ENCODE measurements at regions not wholly inside any gene's neighbourhood (a gene's known extent, or its start where the extent isn't known, plus 50 kb on each side); places are given as distances from the start of the nearest gene placed in this dataset.

GRCh38 chr15:46231786-46232185, 597.0 kb downstream of the SQOR start:
- no peak overlapping the region for H3K56ac ChIP-seq (replicated peaks; ENCODE audit: insufficient read length, low read depth, low read length)

More at GRCh38 chr15:46231786-46232185, 597.0 kb downstream of the SQOR start:
- FAIRE-seq (no peak), DNase-seq (ENCODE audit: low read depth in 1 of 2, low spot score in 2 of 2) (no peak)
- no peak overlapping the region for H3K9ac ChIP-seq (replicated peaks in 1 of 4; ENCODE audit: extremely low read depth in 1 of 4, low read depth in 3 of 4, low read length in 3 of 4)
- H3K4ac ChIP-seq (replicated peaks; ENCODE audit: insufficient read length, low read depth, low read length), result no peak overlapping the region
- WGBS, 2 experiments (ENCODE audit: extremely low coverage in 1 of 2, insufficient coverage in 1 of 2, insufficient read length in 1 of 2, insufficient replicate concordance in 2 of 2, low coverage in 1 of 2, low lambda C conversion rate in 2 of 2, missing lambda C conversion rate in 1 of 2), result 97% methylated on average over 5 of the region's 5 CpGs; no CpG with 5 or more reads in 1 of the 2 experiments
- no peak overlapping the region for H2AK5ac ChIP-seq (ENCODE audit: low read depth, low read length)
- H4K5ac ChIP-seq (ENCODE audit: insufficient read length, low read depth, low read length), result no peak overlapping the region
- H4K91ac ChIP-seq (replicated peaks; ENCODE audit: insufficient read length, low read length), result no peak overlapping the region
- peaks cover 0 to 6% (median under 1%) of the 10 kb centered on the region in 4 experiments; a peak in 1 of 7 replicates for H3K4me1 ChIP-seq (replicated peaks in 1 of 4; ENCODE audit: control insufficient read depth in 3 of 4, insufficient read depth in 4 of 4, low read length in 3 of 4)
- no peak for TF ChIP-seq CEBPB (IDR thresholded peaks at IDR 0.05; ENCODE audit: low read depth, low read length)
- TF ChIP-seq, protein P1, sequence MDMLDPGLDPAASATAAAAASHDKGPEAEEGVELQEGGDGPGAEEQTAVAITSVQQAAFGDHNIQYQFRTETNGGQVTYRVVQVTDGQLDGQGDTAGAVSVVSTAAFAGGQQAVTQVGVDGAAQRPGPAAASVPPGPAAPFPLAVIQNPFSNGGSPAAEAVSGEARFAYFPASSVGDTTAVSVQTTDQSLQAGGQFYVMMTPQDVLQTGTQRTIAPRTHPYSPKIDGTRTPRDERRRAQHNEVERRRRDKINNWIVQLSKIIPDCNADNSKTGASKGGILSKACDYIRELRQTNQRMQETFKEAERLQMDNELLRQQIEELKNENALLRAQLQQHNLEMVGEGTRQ (IDR thresholded peaks at IDR 0.05; ENCODE audit: low read length), result no peak
- no peak for TF ChIP-seq ZNF274 (IDR thresholded peaks at IDR 0.05; ENCODE audit: borderline replicate concordance, extremely low read depth, low read length)
- TF ChIP-seq POLR2AphosphoS5 (IDR thresholded peaks at IDR 0.05; ENCODE audit: low read depth, low read length), result no peak
- TF ChIP-seq EP300 (IDR thresholded peaks at IDR 0.05; ENCODE audit: borderline replicate concordance in 1 of 2, low read depth in 2 of 2, low read length in 2 of 2), result no peak
- TF ChIP-seq SIX5 (IDR thresholded peaks at IDR 0.05; ENCODE audit: low read depth, low read length), result no peak
- TF ChIP-seq JUND (IDR thresholded peaks at IDR 0.05; ENCODE audit: low read length), result no peak
- H2BK120ac ChIP-seq (replicated peaks; ENCODE audit: low read depth, low read length), result no peak overlapping the region
- H2BK5ac ChIP-seq (ENCODE audit: low read depth, low read length), result no peak overlapping the region
- no peak overlapping the region for H3K27ac ChIP-seq (ENCODE audit: low read depth, low read length)
- no peaks in the 10 kb centered on the region for H3K9me3 ChIP-seq (ENCODE audit: insufficient read depth in 2 of 2, low read depth in 1 of 2, low read length in 1 of 2)
- H3K14ac ChIP-seq (ENCODE audit: insufficient read length), result no peak overlapping the region
- no peak overlapping the region for H2BK15ac ChIP-seq (ENCODE audit: low read length)
- H3K79me2 ChIP-seq (ENCODE audit: control insufficient read depth in 1 of 2, insufficient read depth in 2 of 2, low read length in 2 of 2), result no peaks in the 10 kb centered on the region
- H3K4me2 ChIP-seq (ENCODE audit: insufficient read depth in 1 of 2, low read depth in 2 of 2, low read length in 2 of 2), result no peak overlapping the region
- ChIA-PET POLR2A (ENCODE audit: partially characterized antibody) (no interaction called here), CTCF (ENCODE audit: partially characterized antibody) (no interaction called here)
- no peak overlapping the region for H3K4me3 ChIP-seq (ENCODE audit: extremely low read depth in 1 of 4, insufficient read depth in 2 of 4, low read depth in 3 of 4, low read length in 4 of 4)
- H3K79me1 ChIP-seq (ENCODE audit: low read depth, low read length), result no peaks in the 10 kb centered on the region
- H2AFZ ChIP-seq (ENCODE audit: low read length), result no peak overlapping the region
- no peaks in the 10 kb centered on the region for H3K23me2 ChIP-seq (ENCODE audit: low read depth, low read length)
- H3K23ac ChIP-seq (ENCODE audit: insufficient read length), result no peak overlapping the region
- H3K27me3 ChIP-seq (replicated peaks in 1 of 4; ENCODE audit: control insufficient read depth in 3 of 4, extremely low read depth in 1 of 4, insufficient read depth in 3 of 4, low read length in 3 of 4), result peaks cover 0 to 3% (median 0%) of the 10 kb centered on the region in 4 experiments; a peak in 1 of 7 replicates
- H4K20me1 ChIP-seq (replicated peaks in 1 of 2; ENCODE audit: control insufficient read depth in 1 of 2, insufficient read depth in 2 of 2, low read length in 2 of 2), result no peaks in the 10 kb centered on the region
- no peak overlapping the region for H4K8ac ChIP-seq (ENCODE audit: extremely low read depth, insufficient read depth, low read length)
- no peaks in the 10 kb centered on the region for H3K36me3 ChIP-seq (ENCODE audit: control insufficient read depth in 2 of 4, insufficient read depth in 4 of 4, low read length in 3 of 4)
- H2BK12ac ChIP-seq (ENCODE audit: low read depth, low read length), result no peak overlapping the region
- no peak overlapping the region for H3K18ac ChIP-seq (ENCODE audit: extremely low read depth, low read length)
- H2BK20ac ChIP-seq (ENCODE audit: low read length), result no peak overlapping the region

Data from H1 (cell line).